GM19025 (cell line): ENCODE measurements at regions not wholly inside any gene's neighbourhood (a gene's known extent, or its start where the extent isn't known, plus 50 kb on each side); places are given as distances from the start of the nearest gene placed in this dataset.

Experiments used
- ATAC-seq: cut with Tn5 transposase; IDR thresholded peaks from one replicate; pipeline ENCODE4 v1.9.1; 2021; ENCODE audit warnings: mild to moderate bottlenecking, low read depth, moderate library complexity; ENCODE audit not compliant: unreplicated experiment

- ATAC-seq = no peak
Observed at GRCh38 chr9:113776194-113776593, 99.9 kb upstream of the ZNF618 start.

GRCh38 chr9:113781381-113781780, 94.7 kb upstream of the ZNF618 start:
- no peak for ATAC-seq

GRCh38 chr9:113781896-113782295, 94.2 kb upstream of the ZNF618 start:
- no peak for ATAC-seq

GRCh38 chr9:113783475-113783874, 92.6 kb upstream of the ZNF618 start:
- ATAC-seq = no peak

GRCh38 chr9:113785334-113785733, 90.8 kb upstream of the ZNF618 start:
- ATAC-seq = no peak

- ATAC-seq = no peak
Observed at GRCh38 chr9:113786071-113786470, 90.0 kb upstream of the ZNF618 start.

GRCh38 chr9:113787871-113788270, 88.2 kb upstream of the ZNF618 start:
- no peak for ATAC-seq

- no peak for ATAC-seq
Observed at GRCh38 chr9:113788616-113789330, 87.3 kb upstream of the ZNF618 start.

- no peak for ATAC-seq
Observed at GRCh38 chr9:113790093-113790492, 86.0 kb upstream of the ZNF618 start.

- ATAC-seq = no peak
Observed at GRCh38 chr9:113793558-113793957, 82.6 kb upstream of the ZNF618 start.

GRCh38 chr9:113794721-113795120, 81.4 kb upstream of the ZNF618 start:
- ATAC-seq = no peak

GRCh38 chr9:113795811-113796392, 80.2 kb upstream of the ZNF618 start:
- ATAC-seq = no peak

- ATAC-seq = no peak
Observed at GRCh38 chr9:113796646-113797426, 79.3 kb upstream of the ZNF618 start.

GRCh38 chr9:113798062-113799030, 77.8 kb upstream of the ZNF618 start:
- ATAC-seq = no peak

- ATAC-seq = no peak
Observed at GRCh38 chr9:113800276-113800675, 75.8 kb upstream of the ZNF618 start.

GRCh38 chr9:113803811-113804589, 72.1 kb upstream of the ZNF618 start:
- ATAC-seq = no peak

GRCh38 chr9:113805486-113806132, 70.5 kb upstream of the ZNF618 start:
- ATAC-seq = no peak

- ATAC-seq = no peak
Observed at GRCh38 chr9:113807173-113808061, 68.7 kb upstream of the ZNF618 start.
